Neutrophil (primary cell): ENCODE measurements at regions not wholly inside any gene's neighbourhood (a gene's known extent, or its start where the extent isn't known, plus 50 kb on each side); places are given as distances from the start of the nearest gene placed in this dataset.
"Not testable (repeated sequence)": the region's sequence is repeated elsewhere in the genome, so short reads cannot be mapped to it uniquely, and the experiment has no call there.

ENCODE experiments used
- H3K27ac ChIP-seq: fragments of 200-600 bp; sonication (generic); 2 replicates; pipeline ENCODE4 v1.5.1; 2016; ENCODE audit warnings: mild to moderate bottlenecking, moderate library complexity
- H3K27me3 ChIP-seq: fragments of 200-600 bp; sonication (generic); 2 replicates; pipeline ENCODE4 v1.6.0; 2016; ENCODE audit warnings: mild to moderate bottlenecking
- H3K36me3 ChIP-seq: fragments of 200-600 bp; sonication (generic); 2 replicates; pipeline ENCODE4 v1.5.1; 2017
- H3K4me1 ChIP-seq, 2 experiments: fragments of 200-600 bp in 1 of 2; sonication (generic) in 1 of 2; 1 replicate in 1 of 2; 2 replicates in 1 of 2; pipeline versions ENCODE4 v1.5.1 to v1.6.1; 2013 to 2016; ENCODE audit warnings: low read depth in 1 of 2, low read length in 1 of 2, mild to moderate bottlenecking in 1 of 2, moderate library complexity in 1 of 2; ENCODE audit not compliant: control insufficient read depth in 1 of 2, insufficient read depth in 1 of 2
- H3K4me3 ChIP-seq, 2 experiments: fragments of 200-600 bp in 1 of 2; sonication (generic) in 1 of 2; 1 replicate in 1 of 2; 2 replicates in 1 of 2; pipeline ENCODE4 v1.5.1; 2013 to 2016; ENCODE audit warnings: low read depth in 1 of 2, low read length in 1 of 2, mild to moderate bottlenecking in 1 of 2, moderate library complexity in 1 of 2
- H3K9me3 ChIP-seq: fragments of 200-600 bp; sonication (generic); 2 replicates; pipeline ENCODE4 v1.5.1; 2016
- CTCF ChIP-seq: fragments of 200-600 bp; sonication (generic); IDR thresholded peaks from 2 replicates; pipeline ENCODE4 v1.5.1; 2016; ENCODE audit warnings: antibody characterized with exemption

- Histone ChIP-seq H3K27ac (no peak overlapping the region), H3K4me1 (no peaks in the 10 kb centered on the region), H3K36me3 (no peaks in the 10 kb centered on the region), H3K4me3 (no peak overlapping the region), H3K9me3 (peaks cover 10% of the 10 kb centered on the region), H3K27me3 (no peaks in the 10 kb centered on the region)
- no peak for TF ChIP-seq CTCF
Observed at GRCh38 chr15:25248583-25249235, 190.1 kb downstream of the UBE3A start.

- no peak for TF ChIP-seq CTCF
- H3K9me3 ChIP-seq = peaks cover 7% of the 10 kb centered on the region
- H3K4me3 ChIP-seq = no peak overlapping the region
- no peaks in the 10 kb centered on the region for H3K27me3 ChIP-seq
- H3K27ac ChIP-seq = no peak overlapping the region
- H3K36me3 ChIP-seq = no peaks in the 10 kb centered on the region
- no peaks in the 10 kb centered on the region for H3K4me1 ChIP-seq
Observed at GRCh38 chr15:25249236-25250010, 189.4 kb downstream of the UBE3A start.

GRCh38 chr15:25250011-25250596 is 188.7 kb downstream of the UBE3A start:
- TF ChIP-seq CTCF = no peak
- Histone ChIP-seq H3K27me3 (no peaks in the 10 kb centered on the region), H3K27ac (no peak overlapping the region), H3K4me3 (no peak overlapping the region), H3K36me3 (no peaks in the 10 kb centered on the region), H3K4me1 (no peaks in the 10 kb centered on the region), H3K9me3 (peaks cover 7% of the 10 kb centered on the region)

GRCh38 chr15:25250906-25251622 is 187.8 kb downstream of the UBE3A start:
- H3K9me3 ChIP-seq = peaks cover 7% of the 10 kb centered on the region
- no peak for TF ChIP-seq CTCF

GRCh38 chr15:25251700-25252390 is 187.0 kb downstream of the UBE3A start:
- H3K36me3 ChIP-seq = no peaks in the 10 kb centered on the region
- H3K27me3 ChIP-seq = no peaks in the 10 kb centered on the region
- H3K4me3 ChIP-seq = no peak overlapping the region
- H3K9me3 ChIP-seq = peaks cover 7% of the 10 kb centered on the region
- no peaks in the 10 kb centered on the region for H3K4me1 ChIP-seq
- no peak for TF ChIP-seq CTCF
- H3K27ac ChIP-seq = no peak overlapping the region

More at GRCh38 chr15:25250906-25251622, 187.8 kb downstream of the UBE3A start:
- H3K4me1 ChIP-seq = no peaks in the 10 kb centered on the region
- no peaks in the 10 kb centered on the region for H3K36me3 ChIP-seq
- no peaks in the 10 kb centered on the region for H3K27me3 ChIP-seq
- H3K27ac ChIP-seq = no peak overlapping the region
- no peak overlapping the region for H3K4me3 ChIP-seq

GRCh38 chr15:25253048-25253973 is 185.5 kb downstream of the UBE3A start:
- not testable (repeated sequence) for H3K4me3 ChIP-seq, H3K4me1 ChIP-seq, H3K36me3 ChIP-seq, H3K9me3 ChIP-seq, H3K27me3 ChIP-seq, H3K27ac ChIP-seq
